SK-N-SH (cell line): ENCODE measurements at regions not wholly inside any gene's neighbourhood (a gene's known extent, or its start where the extent isn't known, plus 50 kb on each side); places are given as distances from the start of the nearest gene placed in this dataset.

Source experiments
- CTCF ChIA-PET: fragments of 300-600, 350-600 bp; formaldehyde crosslinking; extraction: SDS; loops from one replicate; lab custom pipeline; 2021; lab: Yijun Ruan, JAX
- POLR2A ChIA-PET: fragments of 350-600 bp; sonication (Branson Sonifier 250); formaldehyde crosslinking; extraction: SDS; loops from one replicate; lab custom pipeline; 2020; ENCODE audit warnings: antibody characterized with exemption, inconsistent platforms; lab: Yijun Ruan, JAX
- DNase-seq: peaks from one replicate; pipeline ENCODE4 v3.0.0; 2012
- H2AFZ ChIP-seq: fragments of 200-600 bp; sonication (generic); 2 replicates; pipeline ENCODE4 v1.8.1; 2016; ENCODE audit warnings: antibody characterized with exemption, mild to moderate bottlenecking, low read depth
- H3F3A ChIP-seq: fragments of 200-600 bp; sonication (generic); replicated peaks from 2 replicates; pipeline ENCODE3; 2016; ENCODE audit warnings: antibody characterized with exemption, mild to moderate bottlenecking; ENCODE audit not compliant: insufficient read depth
- H3K27ac ChIP-seq, 2 experiments: fragments of 200-500 bp in 1 of 2; fragments of 200-600 bp in 1 of 2; sonication (Bioruptor generic) in 1 of 2; sonication (generic), shearing (Covaris generic) in 1 of 2; 2 replicates each; pipeline versions ENCODE4 v1.5.1 to v1.6.1; 2014 to 2016; ENCODE audit warnings: low read depth in 2 of 2, inconsistent platforms in 1 of 2, low read length in 1 of 2, mild to moderate bottlenecking in 1 of 2, mixed read lengths in 1 of 2
- H3K27me3 ChIP-seq: fragments of 200-600 bp; sonication (generic), shearing (Covaris generic); 2 replicates; pipeline ENCODE4 v1.6.1; 2016; ENCODE audit warnings: mixed run types; ENCODE audit not compliant: insufficient read depth
- H3K36me3 ChIP-seq, 2 experiments: fragments of 200-500 bp in 1 of 2; fragments of 200-600 bp in 1 of 2; sonication (Bioruptor generic) in 1 of 2; sonication (generic) in 1 of 2; replicated peaks in 1 of 2; 2 replicates each; pipeline versions ENCODE3 to v1.5.1; 2014 to 2016; ENCODE audit warnings: low read length in 1 of 2, mild to moderate bottlenecking in 1 of 2; ENCODE audit not compliant: insufficient read depth in 2 of 2, control insufficient read depth in 1 of 2
- H3K4me1 ChIP-seq, 2 experiments: fragments of 200-500 bp in 1 of 2; fragments of 200-600 bp in 1 of 2; sonication (Bioruptor generic) in 1 of 2; sonication (generic), shearing (Covaris generic) in 1 of 2; 2 replicates each; pipeline versions ENCODE4 v1.5.1 to v1.6.1; 2014 to 2016; ENCODE audit warnings: low read depth in 1 of 2, low read length in 1 of 2, mixed run types in 1 of 2; ENCODE audit not compliant: insufficient read depth in 2 of 2, control insufficient read depth in 1 of 2
- H3K4me2 ChIP-seq: fragments of 200-600 bp; sonication (generic), shearing (Covaris generic); 2 replicates; pipeline ENCODE4 v1.6.1; 2017; ENCODE audit warnings: mixed run types
- H3K4me3 ChIP-seq, 2 experiments: fragments of 200-500 bp in 1 of 2; fragments of 200-600 bp in 1 of 2; sonication (Bioruptor generic) in 1 of 2; sonication (generic), shearing (Covaris generic) in 1 of 2; 2 replicates each; pipeline versions ENCODE4 v1.5.1 to v1.8.1; 2014 to 2016; ENCODE audit warnings: low read depth in 2 of 2, inconsistent platforms in 1 of 2, low read length in 1 of 2, mild to moderate bottlenecking in 1 of 2, mixed read lengths in 1 of 2, moderate library complexity in 1 of 2
- H3K79me2 ChIP-seq: fragments of 200-600 bp; sonication (generic); 2 replicates; pipeline ENCODE4 v1.8.1; 2017; ENCODE audit warnings: mild to moderate bottlenecking; ENCODE audit not compliant: insufficient read depth
- H3K9ac ChIP-seq: fragments of 200-600 bp; sonication (generic); 2 replicates; pipeline ENCODE4 v1.6.1; 2017; ENCODE audit warnings: mixed run types
- H3K9me2 ChIP-seq: fragments of 200-600 bp; sonication (generic); 2 replicates; pipeline ENCODE4 v1.6.1; 2017; ENCODE audit warnings: mixed run types
- H3K9me3 ChIP-seq: fragments of 200-600 bp; sonication (generic); 2 replicates; pipeline ENCODE4 v1.6.1; 2017; ENCODE audit warnings: mixed run types, mild to moderate bottlenecking, moderate library complexity
- H4K20me1 ChIP-seq: fragments of 200-600 bp; sonication (generic); 2 replicates; pipeline ENCODE4 v1.6.1; 2017; ENCODE audit warnings: mild to moderate bottlenecking, mixed run types; ENCODE audit not compliant: insufficient read depth
- IRF3 ChIP-seq: fragments of 150-350 bp; IDR thresholded peaks from 2 replicates; pipeline ENCODE4 v1.6.1; 2016; ENCODE audit warnings: mild to moderate bottlenecking, low read depth, low read length
- MXI1 ChIP-seq: IDR thresholded peaks from 2 replicates; pipeline ENCODE4 v1.6.1; 2012; ENCODE audit warnings: mild to moderate bottlenecking, low read depth, low read length, improper control_type of control experiment
- NRF1 ChIP-seq: IDR thresholded peaks from 2 replicates; pipeline ENCODE4 v1.6.1; 2012; ENCODE audit warnings: low read depth, mild to moderate bottlenecking, low read length
- SIN3A ChIP-seq: IDR thresholded peaks from 2 replicates; pipeline ENCODE4 v1.6.1; 2012; ENCODE audit warnings: low read depth, mild to moderate bottlenecking, low read length, moderate library complexity, borderline replicate concordance
- TCF12 ChIP-seq: IDR thresholded peaks from 2 replicates; pipeline ENCODE4 v1.4.0; 2012
- YY1 ChIP-seq: IDR thresholded peaks from 2 replicates; pipeline ENCODE4 v1.4.0; 2012; ENCODE audit warnings: low read depth, mild to moderate bottlenecking
- WGBS: methylation state at CpG from one replicate; pipeline ENCODE4 v1.1.6; 2017; ENCODE audit warnings: low lambda C conversion rate; 5-methylcytosine and 5-hydroxymethylcytosine counted together
- TF ChIP-seq, protein P1 (sequence below): IDR thresholded peaks from 2 replicates; pipeline ENCODE4; 2012
- TF ChIP-seq, protein P2 (sequence below): IDR thresholded peaks from 2 replicates; pipeline ENCODE4 v1.4.0; 2012; ENCODE audit warnings: low read depth, borderline replicate concordance

GRCh38 chr14:103205541-103205906, 82.3 kb downstream of the TNFAIP2 start:
- no peak overlapping the region for H2AFZ ChIP-seq
- no peak for DNase-seq
- TF ChIP-seq MXI1: no peak
- TF ChIP-seq, protein P1, sequence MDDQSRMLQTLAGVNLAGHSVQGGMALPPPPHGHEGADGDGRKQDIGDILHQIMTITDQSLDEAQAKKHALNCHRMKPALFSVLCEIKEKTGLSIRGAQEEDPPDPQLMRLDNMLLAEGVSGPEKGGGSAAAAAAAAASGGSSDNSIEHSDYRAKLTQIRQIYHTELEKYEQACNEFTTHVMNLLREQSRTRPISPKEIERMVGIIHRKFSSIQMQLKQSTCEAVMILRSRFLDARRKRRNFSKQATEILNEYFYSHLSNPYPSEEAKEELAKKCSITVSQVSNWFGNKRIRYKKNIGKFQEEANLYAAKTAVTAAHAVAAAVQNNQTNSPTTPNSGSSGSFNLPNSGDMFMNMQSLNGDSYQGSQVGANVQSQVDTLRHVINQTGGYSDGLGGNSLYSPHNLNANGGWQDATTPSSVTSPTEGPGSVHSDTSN: no peak
- TF ChIP-seq YY1: no peak
- H3K4me3 ChIP-seq: no peak overlapping the region
- H3K4me2 ChIP-seq: no peak overlapping the region
- H3K9me3 ChIP-seq: no peaks in the 10 kb centered on the region
- H3F3A ChIP-seq: peaks cover 8% of the 10 kb centered on the region
- ChIA-PET POLR2A (no interaction called here), CTCF (interaction anchor here (1.2 kb wide), 1 partner anchor 101 kb away, joined by 5 read pairs; no protein-coding TSS in a partner anchor)
- no peak overlapping the region for H3K9ac ChIP-seq
- no peaks in the 10 kb centered on the region for H3K9me2 ChIP-seq
- peaks cover 0 to 2% of the 10 kb centered on the region in 2 experiments; a peak in 1 of 4 replicates for H3K4me1 ChIP-seq
- no peaks in the 10 kb centered on the region for H3K36me3 ChIP-seq
- 82% methylated on average over 3 of the region's 3 CpGs for WGBS
- H4K20me1 ChIP-seq: no peaks in the 10 kb centered on the region
- H3K79me2 ChIP-seq: no peaks in the 10 kb centered on the region
- no peaks in the 10 kb centered on the region for H3K27me3 ChIP-seq
- H3K27ac ChIP-seq: no peak overlapping the region

- WGBS: no CpG with 5 or more reads among the region's 4 CpGs
- no peaks in the 10 kb centered on the region for H3K36me3 ChIP-seq
- H3K9me3 ChIP-seq: no peaks in the 10 kb centered on the region
- H3K79me2 ChIP-seq: no peaks in the 10 kb centered on the region
- CTCF ChIA-PET: interaction anchor here (0.6 to 1.2 kb wide), 2 partner anchors 87 to 101 kb away, joined by 3 to 5 read pairs; no protein-coding TSS in a partner anchor
- POLR2A ChIA-PET: no interaction called here
- H2AFZ ChIP-seq: no peak overlapping the region
- TF ChIP-seq IRF3 (no peak), TCF12 (no peak), SIN3A (no peak), NRF1 (no peak)
- TF ChIP-seq, protein P2, sequence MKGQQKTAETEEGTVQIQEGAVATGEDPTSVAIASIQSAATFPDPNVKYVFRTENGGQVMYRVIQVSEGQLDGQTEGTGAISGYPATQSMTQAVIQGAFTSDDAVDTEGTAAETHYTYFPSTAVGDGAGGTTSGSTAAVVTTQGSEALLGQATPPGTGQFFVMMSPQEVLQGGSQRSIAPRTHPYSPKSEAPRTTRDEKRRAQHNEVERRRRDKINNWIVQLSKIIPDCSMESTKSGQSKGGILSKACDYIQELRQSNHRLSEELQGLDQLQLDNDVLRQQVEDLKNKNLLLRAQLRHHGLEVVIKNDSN: no peak
- no peak for DNase-seq
- peaks cover 8% of the 10 kb centered on the region for H3F3A ChIP-seq
- H3K27ac ChIP-seq: no peak overlapping the region
- no peak overlapping the region for H3K4me3 ChIP-seq
- no peaks in the 10 kb centered on the region for H3K27me3 ChIP-seq
- H3K4me2 ChIP-seq: no peak overlapping the region
- H4K20me1 ChIP-seq: no peaks in the 10 kb centered on the region
- no peak overlapping the region for H3K9ac ChIP-seq
- peaks cover 0 to 2% of the 10 kb centered on the region in 2 experiments; a peak in 1 of 4 replicates for H3K4me1 ChIP-seq
- no peaks in the 10 kb centered on the region for H3K9me2 ChIP-seq
These were observed 82.8 kb downstream of the TNFAIP2 start for GRCh38 chr14:103206023-103206481.
